Mucosa of rectum (tissue), 2 donors: ENCODE measurements at regions not wholly inside any gene's neighbourhood (a gene's known extent, or its start where the extent isn't known, plus 50 kb on each side); places are given as distances from the start of the nearest gene placed in this dataset.

ENCODE experiments used
- H3K27ac ChIP-seq, 2 donors: one replicate each; pipeline ENCODE4 v1.7.0; 2013; ENCODE audit warnings: inconsistent platforms in 2 of 2, low read depth in 2 of 2, low read length in 2 of 2
- H3K27me3 ChIP-seq, 2 donors: one replicate each; pipeline ENCODE4 v1.7.0; 2013; ENCODE audit warnings: low read length in 2 of 2; ENCODE audit not compliant: control insufficient read depth in 2 of 2, insufficient read depth in 2 of 2
- H3K36me3 ChIP-seq, 2 donors: one replicate each; pipeline ENCODE4 v1.7.0; 2013; ENCODE audit warnings: low read length in 2 of 2; ENCODE audit not compliant: control insufficient read depth in 2 of 2, insufficient read depth in 2 of 2
- H3K4me1 ChIP-seq, 2 donors: one replicate each; pipeline ENCODE4 v1.7.0; 2013; ENCODE audit warnings: low read length in 2 of 2, mild to moderate bottlenecking in 1 of 2; ENCODE audit not compliant: control insufficient read depth in 2 of 2, insufficient read depth in 2 of 2
- H3K4me3 ChIP-seq, 2 donors: one replicate each; pipeline ENCODE4 v1.7.0; 2013; ENCODE audit warnings: low read length in 2 of 2
- H3K9ac ChIP-seq, 2 donors: one replicate each; pipeline ENCODE4 v1.7.0; 2013; ENCODE audit warnings: low read length in 2 of 2, low read depth in 1 of 2, mild to moderate bottlenecking in 1 of 2
- H3K9me3 ChIP-seq, 2 donors: one replicate each; pipeline ENCODE4 v1.7.0; 2013; ENCODE audit warnings: low read length in 2 of 2; ENCODE audit not compliant: control insufficient read depth in 2 of 2
- donor health status: healthy.
- donor health status: Normal muscosa, but diverticular disease.

DNA sequence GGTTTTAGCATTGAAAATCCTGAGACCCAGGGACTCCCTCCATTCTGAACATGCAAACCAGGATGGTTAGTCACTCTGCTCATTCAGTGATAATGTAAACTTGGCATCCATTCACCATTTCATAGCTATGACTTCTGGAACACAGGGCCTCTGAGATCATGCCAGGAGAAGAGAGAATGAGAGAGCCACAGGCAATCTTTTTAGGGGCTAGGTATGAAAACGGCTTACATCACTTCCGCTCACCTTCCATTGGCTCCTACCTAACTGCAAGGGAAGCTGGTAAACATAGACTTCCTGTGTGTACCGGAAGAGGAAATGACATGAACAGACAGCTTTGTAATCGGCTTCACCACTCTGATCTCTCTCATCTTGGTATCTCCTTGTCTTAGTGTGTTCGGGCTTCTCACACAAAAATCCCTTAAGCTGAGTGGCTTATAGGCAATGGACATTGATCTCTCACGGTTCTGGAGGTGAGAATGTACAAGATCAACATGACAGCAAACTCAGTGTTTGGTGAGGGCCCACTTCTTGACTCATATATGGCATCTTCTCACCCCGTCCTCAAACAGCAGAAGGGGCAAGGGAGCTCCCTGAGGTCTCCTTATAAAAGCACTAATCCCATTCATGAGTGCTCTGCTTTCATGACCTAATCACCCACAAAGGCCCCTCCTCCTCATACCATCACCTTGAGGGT lies 465.9 kb upstream of the TBX3 start:
- Histone ChIP-seq H3K27ac (peak overlapping the region in 1 of 2 donors; percentile 27), H3K4me1 (no peaks in the 10 kb centered on the region), H3K4me3 (no peak overlapping the region), H3K27me3 (no peaks in the 10 kb centered on the region), H3K9me3 (no peaks in the 10 kb centered on the region), H3K9ac (no peak overlapping the region), H3K36me3 (no peaks in the 10 kb centered on the region)

GRCh38 chr12:115149279-115149678 lies 465.3 kb upstream of the TBX3 start:
- no peaks in the 10 kb centered on the region for H3K9me3 ChIP-seq
- H3K4me3 ChIP-seq: no peak overlapping the region
- H3K36me3 ChIP-seq: no peaks in the 10 kb centered on the region
- no peaks in the 10 kb centered on the region for H3K4me1 ChIP-seq
- H3K27me3 ChIP-seq: no peaks in the 10 kb centered on the region
- no peak overlapping the region for H3K9ac ChIP-seq
- H3K27ac ChIP-seq: no peak overlapping the region

GRCh38 chr12:115147916-115148315 lies 463.9 kb upstream of the TBX3 start:
- no peak overlapping the region for H3K27ac ChIP-seq
- no peak overlapping the region for H3K9ac ChIP-seq
- H3K4me1 ChIP-seq: no peaks in the 10 kb centered on the region
- no peak overlapping the region for H3K4me3 ChIP-seq
- H3K36me3 ChIP-seq: no peaks in the 10 kb centered on the region
- no peaks in the 10 kb centered on the region for H3K9me3 ChIP-seq
- no peaks in the 10 kb centered on the region for H3K27me3 ChIP-seq

DNA sequence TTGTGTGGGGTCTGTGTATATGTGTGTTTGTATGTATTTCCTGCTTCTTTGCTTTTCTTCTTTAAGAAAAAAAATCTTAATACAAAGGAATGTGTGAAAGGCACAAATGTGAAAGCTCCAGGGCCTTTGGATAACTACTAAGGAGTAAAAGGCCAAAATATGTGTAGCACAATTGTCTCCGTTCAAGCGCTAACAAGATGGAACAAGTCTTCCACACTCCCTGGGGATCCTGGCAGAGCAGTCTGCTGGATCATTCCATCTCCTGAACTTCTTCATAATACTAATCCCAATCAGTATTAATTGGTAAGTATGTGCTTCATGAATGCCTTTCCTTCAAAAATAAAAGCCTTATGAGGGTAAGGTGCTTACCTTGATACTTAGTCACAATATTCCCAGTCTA lies 462.5 kb upstream of the TBX3 start:
- H3K4me3 ChIP-seq: no peak overlapping the region
- H3K9ac ChIP-seq: no peak overlapping the region
- no peak overlapping the region for H3K27ac ChIP-seq

GRCh38 chr12:115144425-115144824 lies 460.4 kb upstream of the TBX3 start:
- H3K9ac ChIP-seq: no peak overlapping the region
- no peaks in the 10 kb centered on the region for H3K4me1 ChIP-seq
- no peak overlapping the region for H3K4me3 ChIP-seq
- H3K9me3 ChIP-seq: no peaks in the 10 kb centered on the region
- H3K27ac ChIP-seq: no peak overlapping the region
- H3K27me3 ChIP-seq: no peaks in the 10 kb centered on the region
- H3K36me3 ChIP-seq: no peaks in the 10 kb centered on the region

More for the DNA sequence above, 462.5 kb upstream of the TBX3 start:
- no peaks in the 10 kb centered on the region for H3K36me3 ChIP-seq
- H3K27me3 ChIP-seq: no peaks in the 10 kb centered on the region
- no peaks in the 10 kb centered on the region for H3K4me1 ChIP-seq
- H3K9me3 ChIP-seq: no peaks in the 10 kb centered on the region

DNA sequence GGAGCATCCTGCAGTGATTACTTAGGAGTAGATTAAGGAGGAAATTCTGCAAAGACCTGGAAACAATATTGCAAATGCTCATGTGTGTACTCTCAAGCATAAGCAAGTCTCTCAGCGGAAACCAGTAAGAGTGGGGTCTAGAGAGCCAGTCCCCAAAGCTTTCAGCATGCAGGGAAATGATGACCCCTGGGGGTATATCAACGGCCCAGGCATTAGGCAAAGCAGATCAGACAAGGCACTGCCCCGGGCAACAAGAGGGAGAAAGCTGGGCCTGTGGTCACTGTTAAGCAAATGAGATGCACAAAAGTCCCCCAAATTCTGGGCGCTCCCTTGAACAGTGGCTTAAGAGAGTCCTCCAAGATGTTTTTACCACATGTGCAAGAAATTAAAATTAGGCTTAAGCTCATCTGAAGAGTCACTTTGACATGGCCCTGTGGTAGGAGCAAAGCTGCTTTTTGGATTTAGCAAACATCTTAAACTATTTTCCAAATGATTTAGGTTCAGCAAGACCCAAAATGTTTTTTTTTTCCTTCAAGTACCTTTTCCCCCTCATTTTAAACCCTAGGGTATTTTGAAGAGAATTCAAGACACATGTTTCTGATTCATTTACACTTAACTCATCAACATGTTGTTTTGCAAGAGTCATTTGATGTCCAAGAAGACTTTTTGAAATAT lies 457.1 kb upstream of the TBX3 start:
- Histone ChIP-seq H3K27me3 (no peaks in the 10 kb centered on the region), H3K4me3 (no peak overlapping the region), H3K4me1 (no peaks in the 10 kb centered on the region), H3K9me3 (no peaks in the 10 kb centered on the region), H3K27ac (no peak overlapping the region), H3K36me3 (no peaks in the 10 kb centered on the region), H3K9ac (no peak overlapping the region)

GRCh38 chr12:115137812-115138521 lies 454.0 kb upstream of the TBX3 start:
- no peaks in the 10 kb centered on the region for H3K36me3 ChIP-seq
- no peaks in the 10 kb centered on the region for H3K4me1 ChIP-seq
- no peak overlapping the region for H3K4me3 ChIP-seq
- no peaks in the 10 kb centered on the region for H3K9me3 ChIP-seq
- H3K9ac ChIP-seq: no peak overlapping the region
- no peak overlapping the region for H3K27ac ChIP-seq
- no peaks in the 10 kb centered on the region for H3K27me3 ChIP-seq

DNA sequence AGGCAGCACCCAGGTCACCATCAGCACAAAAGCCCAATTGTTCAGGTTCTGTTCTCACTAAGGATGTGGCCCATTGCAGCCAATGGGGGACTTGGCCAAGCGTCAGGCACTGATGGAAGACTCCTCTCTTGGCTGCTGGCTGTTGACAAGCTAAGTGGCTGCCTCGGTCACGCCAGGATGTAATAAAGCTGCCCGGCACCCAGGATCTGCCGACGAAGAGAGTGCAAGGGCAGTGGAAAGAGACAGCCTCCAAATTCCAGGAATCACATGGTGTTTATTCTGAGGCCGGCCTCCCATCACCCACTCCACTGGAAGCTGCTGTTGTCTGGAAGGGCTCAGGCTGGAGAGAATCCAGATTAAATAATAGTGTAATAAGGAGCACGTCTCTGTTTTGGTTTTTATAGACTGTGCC lies 451.8 kb upstream of the TBX3 start:
- Histone ChIP-seq H3K4me1 (no peaks in the 10 kb centered on the region), H3K27ac (no peak overlapping the region), H3K4me3 (no peak overlapping the region), H3K36me3 (no peaks in the 10 kb centered on the region), H3K27me3 (no peaks in the 10 kb centered on the region), H3K9ac (no peak overlapping the region), H3K9me3 (no peaks in the 10 kb centered on the region)

DNA sequence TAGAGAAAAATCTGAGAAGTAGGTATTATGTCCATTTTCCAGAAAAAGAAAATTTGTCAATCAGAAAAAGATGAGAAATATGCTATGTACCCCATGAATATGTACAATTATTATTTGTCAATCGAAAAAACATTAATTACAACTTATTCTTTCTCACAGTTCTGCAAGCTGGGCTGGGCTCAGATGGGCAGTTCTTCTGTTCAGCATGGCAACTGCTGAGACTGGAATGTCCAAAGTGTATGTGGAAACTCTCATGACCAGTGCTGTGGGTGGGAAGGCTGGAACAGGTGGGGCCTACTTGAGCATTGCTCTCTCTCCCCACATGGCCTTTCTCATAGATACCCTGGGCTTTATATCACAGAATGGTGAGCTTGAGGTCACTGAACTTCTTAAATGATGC lies 450.3 kb upstream of the TBX3 start:
- no peaks in the 10 kb centered on the region for H3K9me3 ChIP-seq
- no peaks in the 10 kb centered on the region for H3K4me1 ChIP-seq
- no peak overlapping the region for H3K9ac ChIP-seq
- no peak overlapping the region for H3K27ac ChIP-seq
- H3K27me3 ChIP-seq: no peaks in the 10 kb centered on the region
- H3K36me3 ChIP-seq: no peaks in the 10 kb centered on the region
- H3K4me3 ChIP-seq: no peak overlapping the region

GRCh38 chr12:115132905-115133304 lies 448.9 kb upstream of the TBX3 start:
- Histone ChIP-seq H3K9me3 (no peaks in the 10 kb centered on the region), H3K27ac (no peak overlapping the region)

More at GRCh38 chr12:115132905-115133304, 448.9 kb upstream of the TBX3 start:
- Histone ChIP-seq H3K4me3 (no peak overlapping the region), H3K4me1 (no peaks in the 10 kb centered on the region), H3K9ac (no peak overlapping the region), H3K36me3 (no peaks in the 10 kb centered on the region), H3K27me3 (no peaks in the 10 kb centered on the region)
